GM18861 (cell line): ENCODE measurements at regions not wholly inside any gene's neighbourhood (a gene's known extent, or its start where the extent isn't known, plus 50 kb on each side); places are given as distances from the start of the nearest gene placed in this dataset.

Source experiments
- ATAC-seq: cut with Tn5 transposase; IDR thresholded peaks from one replicate; pipeline ENCODE4 v1.9.1; 2021; ENCODE audit not compliant: unreplicated experiment

DNA sequence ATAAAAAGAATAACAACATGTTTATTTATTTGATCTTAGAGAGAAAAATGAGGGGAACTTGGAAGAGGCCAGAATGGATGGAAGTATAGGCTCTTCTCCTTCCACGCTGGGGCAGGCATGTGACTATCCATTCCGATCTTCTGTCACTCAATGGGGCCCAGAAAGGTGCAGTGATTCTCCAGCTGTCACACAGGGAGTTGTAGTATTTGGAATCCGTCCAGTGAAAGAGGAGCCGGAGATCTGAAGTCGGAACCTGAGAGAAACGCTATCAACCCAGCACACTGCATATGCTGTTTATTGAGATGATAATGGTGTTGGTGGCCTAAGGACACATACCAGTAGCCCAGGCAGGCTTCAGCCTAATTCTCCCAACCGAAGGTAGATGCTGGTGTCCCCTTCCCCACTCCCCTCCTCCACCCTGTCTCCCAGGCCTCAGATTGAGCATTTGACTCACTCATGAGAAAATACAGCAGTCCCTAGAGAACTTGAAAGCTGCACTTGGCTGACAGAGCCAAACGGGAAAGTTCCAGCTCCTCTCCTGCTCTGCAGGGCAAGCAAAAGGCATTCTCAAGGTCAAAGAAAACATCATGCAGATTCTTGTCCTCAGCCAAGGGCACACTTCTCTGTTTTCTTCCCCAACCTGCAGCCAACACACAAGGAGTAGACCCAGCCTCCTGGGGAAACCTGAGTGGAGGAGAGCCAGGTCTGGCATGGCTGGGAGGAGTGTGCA lies 100.4 kb downstream of the IRF2BPL start:
- no peak for ATAC-seq

DNA sequence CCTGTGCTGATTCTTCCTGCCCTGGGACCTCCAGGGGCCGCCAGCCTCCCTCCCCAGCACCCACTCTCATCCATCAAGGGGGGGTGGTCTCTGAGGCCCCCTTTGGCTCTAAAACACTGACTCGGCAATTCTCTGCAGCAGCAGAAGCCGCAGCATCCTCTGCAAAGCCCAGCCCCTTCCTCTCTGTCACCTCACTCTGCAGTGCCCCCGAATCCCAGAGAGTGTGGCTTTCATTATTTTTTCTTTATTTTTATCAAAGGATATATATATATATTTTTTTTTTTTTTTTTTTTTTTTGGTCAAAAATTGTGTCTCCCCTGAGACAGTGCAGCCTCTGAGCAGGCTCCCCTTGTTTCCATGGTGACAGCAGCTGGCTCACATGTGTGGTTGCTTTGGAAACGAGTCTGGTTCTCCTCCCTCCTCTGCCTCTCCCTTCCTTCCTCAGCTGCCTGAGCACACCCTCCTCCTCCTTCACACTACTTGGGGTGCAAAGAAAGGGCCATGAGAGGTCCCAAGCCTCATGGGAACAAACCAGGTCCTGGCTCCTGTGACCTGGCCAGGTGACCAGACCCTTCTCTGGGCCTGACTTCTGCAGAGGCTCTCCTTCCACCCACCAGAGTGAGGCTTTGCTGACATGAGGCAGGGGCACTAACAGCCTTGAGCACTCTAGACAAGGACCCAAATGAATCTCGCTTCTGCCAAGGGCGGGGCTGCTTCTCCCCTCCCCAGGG lies 100.5 kb downstream of the LRRC74A start:
- ATAC-seq = peak; percentile 78

DNA sequence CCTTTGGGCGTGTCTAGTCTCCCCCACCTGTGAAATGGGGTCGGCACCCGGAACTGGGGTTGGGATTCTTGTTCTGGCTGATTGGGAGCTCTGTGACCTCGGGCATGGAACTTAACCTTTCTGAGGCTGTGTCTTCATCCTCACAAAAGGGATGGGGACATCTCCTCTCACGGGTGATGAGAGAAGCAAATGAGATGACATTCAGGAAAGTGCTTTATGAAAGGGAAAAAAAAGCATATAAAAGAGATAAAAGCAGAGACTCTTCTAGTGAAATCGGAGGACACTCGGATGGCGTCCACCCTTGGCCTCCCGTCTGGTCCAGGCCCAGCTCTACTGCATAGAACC lies 98.9 kb downstream of the LRRC74A start:
- ATAC-seq = no peak

DNA sequence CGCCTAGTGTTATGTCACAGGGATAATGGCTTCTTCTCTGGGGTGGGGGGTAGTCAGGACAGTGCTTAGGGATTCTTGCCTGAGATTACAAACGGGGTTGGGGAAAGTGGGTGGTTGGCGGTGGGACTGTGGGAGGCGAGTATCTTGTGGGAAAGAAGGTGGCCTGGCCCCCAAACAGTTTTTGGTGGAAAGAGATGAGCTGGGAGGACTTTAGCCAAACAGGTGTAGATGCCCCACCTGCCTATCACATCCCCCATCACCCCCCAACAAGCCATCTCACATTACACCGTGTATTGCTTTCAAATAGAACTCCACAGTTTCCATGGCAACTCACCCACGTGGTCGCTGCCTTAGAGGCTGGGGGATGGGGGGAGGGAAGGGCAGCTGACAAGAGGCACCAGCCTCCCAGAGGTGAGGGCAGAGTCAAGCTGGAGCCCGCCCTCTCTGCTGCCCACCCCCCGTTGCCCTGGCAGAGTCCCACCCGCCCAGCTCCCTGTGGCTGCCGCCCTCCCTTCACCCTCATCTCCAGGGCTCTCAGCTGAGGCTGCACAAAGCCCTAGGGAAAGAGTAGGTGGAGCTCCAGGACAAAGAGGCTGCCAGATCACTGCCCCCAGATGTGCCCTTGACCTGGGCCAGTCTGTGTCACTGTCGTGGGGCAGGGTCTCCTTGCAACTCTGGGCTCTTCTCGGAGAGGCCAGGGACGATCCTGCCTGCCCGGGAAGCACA lies 98.3 kb downstream of the LRRC74A start:
- ATAC-seq = no peak

DNA sequence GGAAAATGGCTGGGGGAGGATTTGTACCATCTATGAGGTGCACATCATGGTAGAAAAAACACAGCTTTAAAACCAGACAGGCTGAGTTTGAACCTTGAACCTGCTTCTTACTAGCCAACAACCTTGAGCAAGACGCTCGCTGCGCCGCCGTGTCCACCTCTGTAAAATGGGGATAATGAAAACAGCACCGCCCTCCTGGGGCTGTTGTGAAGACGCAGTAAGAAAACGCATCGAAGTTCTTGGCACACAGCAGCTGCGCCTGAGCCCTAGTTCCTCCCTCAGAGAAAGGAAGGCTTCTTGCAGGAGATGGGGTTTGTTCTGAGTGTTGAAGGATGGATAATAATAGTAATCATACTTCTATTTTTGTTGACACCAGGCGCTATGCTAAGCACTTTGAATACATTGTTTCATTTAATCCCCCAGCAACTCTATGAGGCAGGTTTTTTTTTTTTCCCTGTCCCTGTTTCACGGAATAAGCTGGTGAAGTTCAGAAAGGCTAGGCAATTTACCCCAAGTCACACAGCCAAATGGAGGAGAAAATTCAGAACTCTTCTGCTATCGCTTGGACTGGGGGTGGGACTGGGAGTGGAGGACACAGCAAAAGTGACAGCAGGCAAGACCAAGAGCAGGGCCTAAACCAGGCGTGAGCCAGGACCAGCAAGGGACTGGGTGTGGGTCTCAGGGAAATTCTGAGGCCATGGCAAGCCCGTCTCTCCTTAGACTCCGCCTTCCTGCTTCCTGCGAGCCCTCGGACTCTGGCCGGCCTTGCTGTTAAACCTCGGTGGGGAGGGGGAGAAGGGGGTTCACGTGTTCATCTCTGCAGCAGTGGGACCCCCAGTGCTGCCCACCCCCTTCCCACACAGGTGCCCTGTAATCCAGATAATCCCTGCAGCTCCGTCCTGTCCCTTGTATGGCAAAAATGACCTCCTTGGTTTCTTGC lies 97.5 kb downstream of the LRRC74A start:
- ATAC-seq = no peak

DNA sequence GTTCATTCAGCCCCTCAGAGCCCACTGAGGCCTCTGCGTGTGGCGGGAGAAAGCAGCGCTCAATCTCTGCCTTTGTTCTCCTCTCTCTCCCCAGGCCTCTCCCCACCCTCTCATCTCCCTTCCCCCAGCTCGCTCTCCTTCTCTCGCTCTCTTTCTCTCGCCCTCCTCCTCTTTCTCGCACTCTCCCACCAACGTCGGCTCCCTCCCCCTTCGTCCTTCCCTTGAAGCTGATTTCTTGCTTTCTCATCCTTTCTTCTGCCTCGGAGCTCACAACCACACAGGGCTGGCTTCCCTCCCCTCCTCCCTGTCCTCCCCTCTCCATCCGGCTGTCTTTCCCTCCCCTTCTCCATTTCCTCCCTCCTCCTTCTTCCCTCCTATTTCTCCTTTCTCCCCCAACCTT lies 96.4 kb downstream of the LRRC74A start:
- no peak for ATAC-seq

DNA sequence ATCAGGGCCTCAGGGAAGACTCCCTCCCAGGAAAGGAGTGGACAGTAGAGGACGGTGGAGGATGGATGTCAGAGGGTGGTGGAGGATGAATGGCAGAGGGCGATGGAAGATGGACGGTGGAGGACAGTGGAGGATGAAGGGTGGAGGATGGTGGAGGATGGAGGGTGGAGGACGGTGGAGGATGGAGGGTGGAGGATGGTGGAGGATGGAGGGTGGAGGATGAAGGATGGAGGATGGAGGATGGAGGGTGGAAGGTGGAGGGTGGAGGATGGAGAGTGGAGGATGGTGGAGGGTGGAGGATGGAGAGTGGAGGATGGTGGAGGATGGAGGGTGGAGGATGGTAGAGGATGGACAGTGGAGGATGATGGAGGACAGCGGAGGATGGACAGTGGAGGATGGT lies 95.9 kb downstream of the LRRC74A start:
- ATAC-seq = no peak

DNA sequence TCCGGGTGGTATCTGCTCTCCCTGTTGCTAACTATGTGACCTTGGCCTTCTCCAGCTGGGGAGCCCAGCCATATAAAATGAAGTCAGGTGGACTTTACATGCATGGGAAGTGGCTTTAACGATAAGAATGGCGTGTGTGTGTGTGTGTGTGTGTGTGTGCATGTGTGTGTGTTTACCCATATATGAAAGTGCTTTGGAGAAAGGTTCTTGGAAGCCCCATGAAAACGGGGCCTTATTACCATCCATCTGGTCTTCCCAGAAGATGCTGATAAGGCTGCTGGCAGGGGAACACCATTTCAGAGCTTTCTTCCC lies 94.8 kb downstream of the LRRC74A start:
- no peak for ATAC-seq

DNA sequence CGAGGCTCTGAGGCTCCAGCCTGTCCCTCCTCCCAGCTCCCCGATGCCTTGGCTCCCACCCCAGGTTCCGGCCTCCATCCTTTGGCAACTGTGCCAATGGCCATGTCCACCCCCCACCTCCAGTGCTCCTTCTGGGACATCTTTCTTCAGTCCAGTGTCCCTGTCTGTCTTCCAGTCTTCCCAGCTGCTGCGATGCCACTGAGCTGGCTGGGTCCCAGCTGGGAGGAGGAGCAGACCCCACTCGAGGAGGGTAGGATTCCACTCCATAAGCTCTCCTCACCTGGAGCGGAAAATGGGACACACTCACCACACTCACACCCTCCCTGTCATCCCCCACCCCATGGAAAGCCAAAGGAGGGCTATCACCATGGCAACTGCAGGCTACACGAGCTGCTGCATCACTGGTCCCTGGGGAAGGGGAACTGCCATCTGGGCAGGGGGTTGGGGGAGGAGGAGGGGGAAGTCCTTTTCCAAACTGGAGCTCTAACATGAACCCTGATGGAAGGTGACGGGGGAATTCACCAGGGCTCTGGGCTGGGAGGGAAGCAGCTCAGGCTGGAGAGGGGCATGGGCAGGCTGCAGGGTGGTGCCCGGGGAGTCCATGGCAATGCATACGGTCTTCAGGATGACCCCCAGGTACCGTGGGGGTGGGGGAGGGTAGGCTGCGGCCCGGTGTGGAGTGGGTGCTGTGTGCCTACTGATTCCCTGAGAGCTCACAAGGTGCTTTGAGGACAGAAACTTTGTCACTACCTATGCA lies 94.3 kb downstream of the LRRC74A start:
- no peak for ATAC-seq

DNA sequence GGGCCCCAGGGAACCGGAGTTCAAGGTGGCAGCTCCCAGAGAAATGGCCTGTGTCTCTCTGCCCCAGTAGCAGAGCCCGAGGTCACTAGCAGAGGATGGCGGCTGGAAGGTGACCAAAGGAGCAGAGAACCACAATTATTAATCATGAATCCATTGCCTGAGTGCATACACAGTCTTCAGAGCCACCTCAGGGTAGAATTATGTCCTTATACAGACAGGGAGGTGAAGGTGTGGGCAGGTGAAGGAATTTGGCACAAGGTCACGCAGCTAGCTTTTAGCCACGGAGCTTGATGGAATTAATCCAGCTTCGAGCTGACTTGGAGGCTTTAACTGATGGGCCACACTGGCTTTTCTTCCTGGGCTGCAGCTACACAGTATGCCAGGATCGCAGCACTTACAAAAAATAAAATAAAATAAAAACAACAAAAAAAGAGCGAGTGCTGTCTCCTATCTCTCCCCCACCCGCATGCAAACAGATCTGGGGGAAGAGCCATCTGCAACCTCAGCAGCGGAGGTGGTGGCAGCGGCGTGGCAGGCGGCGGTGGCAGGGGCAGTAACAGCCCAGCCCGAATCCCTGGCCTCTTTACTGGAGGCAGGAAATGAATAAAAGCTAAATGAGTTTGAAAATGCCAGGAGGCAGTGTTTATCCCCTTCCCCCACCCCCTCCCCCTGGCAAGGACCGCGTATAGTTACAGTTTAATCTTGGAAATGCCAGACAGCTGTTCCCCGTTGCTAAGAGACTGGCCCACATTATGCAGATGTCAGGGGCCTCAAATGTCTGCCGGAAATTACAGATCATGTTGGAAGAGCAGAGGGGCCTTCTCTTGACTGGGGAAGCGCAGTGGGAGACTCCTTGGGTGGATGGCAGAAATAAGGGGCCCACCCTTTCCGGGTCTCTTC lies 93.5 kb downstream of the LRRC74A start:
- ATAC-seq = no peak
